Nephron (organoid): ENCODE measurements at regions not wholly inside any gene's neighbourhood (a gene's known extent, or its start where the extent isn't known, plus 50 kb on each side); places are given as distances from the start of the nearest gene placed in this dataset.
"Not testable (repeated sequence)": the region's sequence is repeated elsewhere in the genome, so short reads cannot be mapped to it uniquely, and the experiment has no call there.

Experiments
- H3K27ac Mint-ChIP-seq, 3 experiments: 2 replicates each; pipeline ENCODE4 v1.8.0; 2020; ENCODE audit warnings: mixed read lengths in 3 of 3, mild to moderate bottlenecking in 2 of 3, moderate library complexity in 1 of 3
- H3K27me3 Mint-ChIP-seq: 2 replicates; pipeline ENCODE4 v1.8.0; 2021; ENCODE audit warnings: low read depth, mild to moderate bottlenecking, moderate library complexity, mixed read lengths
- H3K36me3 Mint-ChIP-seq: 2 replicates; pipeline ENCODE4 v1.8.0; 2020; ENCODE audit warnings: low read depth, mixed read lengths
- H3K4me1 Mint-ChIP-seq: 2 replicates; pipeline ENCODE4 v1.8.0; 2020; ENCODE audit warnings: mixed read lengths
- H3K4me3 Mint-ChIP-seq, 3 experiments: 2 replicates each; pipeline ENCODE4 v1.8.0; 2020; ENCODE audit warnings: mild to moderate bottlenecking in 3 of 3, mixed read lengths in 3 of 3, moderate library complexity in 2 of 3
- H3K9me3 Mint-ChIP-seq: 2 replicates; pipeline ENCODE4 v1.8.0; 2020; ENCODE audit warnings: mixed read lengths
- TF ChIP-seq, protein P1 (sequence below), 3 experiments: fragments of 200-600 bp; sonication (generic); IDR thresholded peaks; one replicate each; pipeline ENCODE4 v1.5.0; 2021; ENCODE audit warnings: antibody characterized with exemption in 3 of 3; ENCODE audit not compliant: unreplicated experiment in 3 of 3

GRCh38 chr18:77405096-77405495, 155.4 kb downstream of the GALR1 start:
- TF ChIP-seq, protein P1, sequence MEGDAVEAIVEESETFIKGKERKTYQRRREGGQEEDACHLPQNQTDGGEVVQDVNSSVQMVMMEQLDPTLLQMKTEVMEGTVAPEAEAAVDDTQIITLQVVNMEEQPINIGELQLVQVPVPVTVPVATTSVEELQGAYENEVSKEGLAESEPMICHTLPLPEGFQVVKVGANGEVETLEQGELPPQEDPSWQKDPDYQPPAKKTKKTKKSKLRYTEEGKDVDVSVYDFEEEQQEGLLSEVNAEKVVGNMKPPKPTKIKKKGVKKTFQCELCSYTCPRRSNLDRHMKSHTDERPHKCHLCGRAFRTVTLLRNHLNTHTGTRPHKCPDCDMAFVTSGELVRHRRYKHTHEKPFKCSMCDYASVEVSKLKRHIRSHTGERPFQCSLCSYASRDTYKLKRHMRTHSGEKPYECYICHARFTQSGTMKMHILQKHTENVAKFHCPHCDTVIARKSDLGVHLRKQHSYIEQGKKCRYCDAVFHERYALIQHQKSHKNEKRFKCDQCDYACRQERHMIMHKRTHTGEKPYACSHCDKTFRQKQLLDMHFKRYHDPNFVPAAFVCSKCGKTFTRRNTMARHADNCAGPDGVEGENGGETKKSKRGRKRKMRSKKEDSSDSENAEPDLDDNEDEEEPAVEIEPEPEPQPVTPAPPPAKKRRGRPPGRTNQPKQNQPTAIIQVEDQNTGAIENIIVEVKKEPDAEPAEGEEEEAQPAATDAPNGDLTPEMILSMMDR (IDR thresholded peaks at IDR 0.05; ENCODE audit: unreplicated experiment in 3 of 3), result no peak
- H3K27me3 Mint-ChIP-seq, result no peaks in the 10 kb centered on the region
- H3K4me1 Mint-ChIP-seq, result no peaks in the 10 kb centered on the region
- H3K36me3 Mint-ChIP-seq, result no peaks in the 10 kb centered on the region
- no peaks in the 10 kb centered on the region for H3K9me3 Mint-ChIP-seq
- no peak overlapping the region for H3K27ac Mint-ChIP-seq
- no peak overlapping the region for H3K4me3 Mint-ChIP-seq

DNA sequence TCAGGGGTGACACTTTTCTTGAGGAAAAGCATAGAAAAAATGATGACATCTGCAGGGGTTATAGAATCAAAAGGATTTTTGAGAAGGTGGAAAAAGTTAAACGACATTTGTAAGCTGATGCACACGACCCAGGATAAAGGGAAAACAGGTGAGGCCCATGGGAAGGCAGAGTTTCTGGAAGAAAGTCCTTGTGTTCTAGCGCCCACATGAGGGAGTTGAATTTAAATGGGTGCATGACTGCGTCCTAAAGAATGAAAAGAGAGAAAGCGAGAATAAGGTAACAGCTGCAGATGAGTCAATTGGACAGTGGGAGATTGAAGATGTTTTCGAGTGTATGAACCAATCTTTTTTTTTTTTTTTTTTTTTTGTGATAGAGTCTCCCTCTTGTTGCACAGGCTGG, 158.1 kb downstream of the GALR1 start:
- no peaks in the 10 kb centered on the region for H3K27me3 Mint-ChIP-seq
- H3K36me3 Mint-ChIP-seq, result no peaks in the 10 kb centered on the region
- H3K4me1 Mint-ChIP-seq, result no peaks in the 10 kb centered on the region
- no peaks in the 10 kb centered on the region for H3K9me3 Mint-ChIP-seq
- TF ChIP-seq, protein P1 (IDR thresholded peaks at IDR 0.05; ENCODE audit: unreplicated experiment in 3 of 3), result no peak
- H3K4me3 Mint-ChIP-seq, result no peak overlapping the region
- no peak overlapping the region for H3K27ac Mint-ChIP-seq

DNA sequence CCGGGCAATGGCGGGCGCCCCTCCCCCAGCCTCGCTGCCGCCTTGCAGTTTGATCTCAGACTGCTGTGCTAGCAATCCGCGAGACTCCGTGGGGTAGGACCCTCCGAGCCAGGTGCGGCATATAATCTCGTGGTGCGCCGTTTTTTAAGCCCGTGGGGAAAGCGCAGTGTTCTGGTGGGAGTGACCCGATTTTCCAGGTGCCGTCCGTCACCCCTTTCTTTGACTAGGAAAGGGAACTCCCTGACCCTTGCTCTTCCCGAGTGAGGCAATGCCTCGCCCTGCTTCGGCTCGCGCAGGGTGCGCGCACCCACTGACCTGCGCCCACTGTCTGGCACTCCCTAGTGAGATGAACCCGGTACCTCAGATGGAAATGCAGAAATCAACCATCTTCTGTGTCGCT, 171.9 kb downstream of the GALR1 start:
- not testable (repeated sequence) for H3K27me3 Mint-ChIP-seq, H3K4me1 Mint-ChIP-seq, H3K36me3 Mint-ChIP-seq
- H3K9me3 Mint-ChIP-seq, result peaks cover 11% of the 10 kb centered on the region
- peak overlapping the region; percentile 92 to 97 (median 96) for H3K27ac Mint-ChIP-seq
- peak overlapping the region; percentile 92 to 96 (median 96) for H3K4me3 Mint-ChIP-seq

- peak overlapping the region; percentile 44 to 81 (median 79) for H3K4me3 Mint-ChIP-seq
- no peaks in the 10 kb centered on the region for H3K36me3 Mint-ChIP-seq
- H3K27ac Mint-ChIP-seq, result peak overlapping the region; percentile 34 to 60 (median 54)
- H3K27me3 Mint-ChIP-seq, result no peaks in the 10 kb centered on the region
- peaks cover 6% of the 10 kb centered on the region for H3K4me1 Mint-ChIP-seq
- peaks cover 11% of the 10 kb centered on the region for H3K9me3 Mint-ChIP-seq
- TF ChIP-seq, protein P1 (IDR thresholded peaks at IDR 0.05; ENCODE audit: unreplicated experiment in 3 of 3), result peak in 2 of 3 experiments; percentile 30 to 37
Observed at GRCh38 chr18:77422974-77423867, 173.6 kb downstream of the GALR1 start.

- Mint-ChIP-seq H3K27me3 (no peaks in the 10 kb centered on the region), H3K4me1 (peaks cover 7% of the 10 kb centered on the region), H3K36me3 (peaks cover 6% of the 10 kb centered on the region), H3K4me3 (no peak overlapping the region), H3K9me3 (peaks cover 4% of the 10 kb centered on the region), H3K27ac (peak overlapping the region in 2 of 3 experiments; percentile 1 to 7)
- TF ChIP-seq, protein P1 (IDR thresholded peaks at IDR 0.05; ENCODE audit: unreplicated experiment in 3 of 3), result no peak
Observed at GRCh38 chr18:77433076-77433475, 183.4 kb downstream of the GALR1 start.

DNA sequence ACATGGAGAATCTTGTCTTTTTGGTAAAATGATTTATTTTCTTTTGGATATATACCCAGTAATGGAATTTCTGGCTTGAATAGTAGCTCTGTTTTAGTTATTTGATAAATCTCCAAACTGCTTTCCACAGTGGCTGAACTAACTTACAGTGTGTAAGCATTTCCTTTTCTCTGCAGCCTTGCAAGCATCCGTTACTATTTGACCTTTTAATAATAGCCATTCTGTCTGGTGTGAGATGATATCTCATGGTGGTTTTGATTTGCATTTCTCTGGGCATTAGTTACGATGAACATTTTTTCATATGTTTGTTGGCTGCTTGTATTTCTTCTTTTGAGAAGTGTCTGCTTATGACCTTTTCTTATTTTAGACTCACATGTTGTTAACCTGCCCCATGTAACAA, 190.2 kb downstream of the GALR1 start:
- H3K4me1 Mint-ChIP-seq, result no peaks in the 10 kb centered on the region
- TF ChIP-seq, protein P1 (IDR thresholded peaks at IDR 0.05; ENCODE audit: unreplicated experiment in 3 of 3), result no peak
- H3K9me3 Mint-ChIP-seq, result no peaks in the 10 kb centered on the region
- H3K27me3 Mint-ChIP-seq, result no peaks in the 10 kb centered on the region
- H3K4me3 Mint-ChIP-seq, result no peak overlapping the region
- H3K36me3 Mint-ChIP-seq, result no peaks in the 10 kb centered on the region
- no peak overlapping the region for H3K27ac Mint-ChIP-seq
